CMK (cell line): ENCODE measurements at regions not wholly inside any gene's neighbourhood (a gene's known extent, or its start where the extent isn't known, plus 50 kb on each side); places are given as distances from the start of the nearest gene placed in this dataset.
"Not testable (repeated sequence)": the region's sequence is repeated elsewhere in the genome, so short reads cannot be mapped to it uniquely, and the experiment has no call there.

ENCODE experiments used
- DNase-seq: peaks from one replicate; pipeline ENCODE4 v3.0.0-alpha.2; 2010; ENCODE audit warnings: low read depth

GRCh38 chr14:63147018-63147417, 57.2 kb upstream of the RHOJ start:
- no peak for DNase-seq

GRCh38 chr14:63134801-63135200, 69.4 kb upstream of the RHOJ start:
- DNase-seq, result peak; percentile 0

- no peak for DNase-seq
Observed at GRCh38 chr14:63130531-63130930, 73.7 kb upstream of the RHOJ start.

- not testable (repeated sequence) for DNase-seq
Observed at GRCh38 chr14:63106487-63106886, 61.2 kb upstream of the KCNH5 start.

- no peak for DNase-seq
Observed at GRCh38 chr14:63100552-63100951, 55.3 kb upstream of the KCNH5 start.

- DNase-seq, result no peak
Observed at GRCh38 chr14:63096186-63096585, 50.9 kb upstream of the KCNH5 start.
